Medulla oblongata (tissue), 1 donor: ENCODE measurements at regions not wholly inside any gene's neighbourhood (a gene's known extent, or its start where the extent isn't known, plus 50 kb on each side); places are given as distances from the start of the nearest gene placed in this dataset.

Experiments
- DNase-seq: peaks from one replicate; pipeline ENCODE4 v3.0.0-alpha.2; 2015; ENCODE audit errors: extremely low spot score

- no peak for DNase-seq
Measured at GRCh38 chr5:98602534-98603112, 170.8 kb upstream of the RGMB start.

DNA sequence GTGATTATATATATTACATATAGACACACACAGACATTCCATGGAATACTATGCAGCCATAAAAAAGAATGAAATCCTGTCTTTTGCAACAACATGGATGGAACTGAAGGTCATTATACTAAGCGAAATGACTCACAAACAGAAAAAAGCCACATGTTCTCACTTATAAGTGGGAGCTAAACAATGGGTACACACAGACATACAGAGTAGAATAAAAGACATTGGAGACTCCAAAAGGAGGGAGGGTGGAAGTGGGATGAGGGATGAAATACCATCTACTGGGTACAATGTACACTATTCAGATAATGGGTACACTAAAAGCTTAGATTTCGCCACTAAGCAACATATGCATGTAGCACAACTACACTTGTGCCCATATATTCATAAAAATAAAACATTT, 170.0 kb upstream of the RGMB start:
- no peak for DNase-seq

DNA sequence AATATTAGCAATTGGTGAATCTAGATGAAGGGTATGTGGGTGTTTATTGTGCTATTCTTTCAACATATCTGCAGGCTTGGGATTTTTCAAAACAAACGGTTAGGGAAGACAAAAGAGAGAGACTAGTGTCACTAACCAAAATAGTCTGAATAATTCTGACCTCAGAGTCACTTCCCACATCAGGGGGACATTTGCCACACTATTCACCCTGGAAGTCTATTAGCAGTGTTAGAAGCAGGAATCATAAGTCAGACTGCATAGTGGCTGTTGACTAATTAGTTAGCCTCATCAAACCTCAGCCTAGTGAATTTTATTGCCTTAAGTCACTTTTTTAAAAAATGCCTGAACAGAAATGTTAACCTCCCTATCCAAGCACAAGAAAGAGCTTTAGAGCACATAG, 169.2 kb upstream of the RGMB start:
- DNase-seq = no peak

GRCh38 chr5:98604721-98605425, 168.6 kb upstream of the RGMB start:
- DNase-seq = no peak

- DNase-seq = no peak
Measured at GRCh38 chr5:98605426-98605825, 168.0 kb upstream of the RGMB start.

- no peak for DNase-seq
Measured at GRCh38 chr5:98606961-98607360, 166.5 kb upstream of the RGMB start.

GRCh38 chr5:98608052-98608451, 165.4 kb upstream of the RGMB start:
- no peak for DNase-seq

- DNase-seq = peak; percentile 16
Measured at GRCh38 chr5:98614341-98614740, 159.1 kb upstream of the RGMB start.

GRCh38 chr5:98621821-98622220, 151.6 kb upstream of the RGMB start:
- DNase-seq = no peak

- no peak for DNase-seq
Measured at GRCh38 chr5:98624145-98624880, 149.2 kb upstream of the RGMB start.

DNA sequence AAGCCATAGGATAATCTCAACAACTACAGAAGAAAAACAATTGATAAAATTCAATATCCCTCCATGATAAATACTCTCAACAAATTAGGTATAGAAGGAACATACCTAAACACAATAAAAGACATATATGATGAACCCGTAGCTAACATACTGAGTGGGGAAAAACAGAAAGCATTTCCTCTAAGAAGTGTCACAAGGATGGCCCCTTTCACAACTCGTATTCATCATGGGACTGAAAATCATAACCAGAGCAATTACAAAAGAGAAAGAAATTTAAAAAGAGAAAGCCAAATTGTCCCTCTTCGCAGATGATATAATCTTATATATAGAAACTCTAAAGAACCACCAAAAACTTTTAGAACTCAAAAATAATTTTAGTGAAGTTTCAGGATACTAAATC, 146.3 kb upstream of the RGMB start:
- no peak for DNase-seq

GRCh38 chr5:98630621-98631020, 142.8 kb upstream of the RGMB start:
- DNase-seq = no peak

GRCh38 chr5:98631311-98632054, 142.0 kb upstream of the RGMB start:
- no peak for DNase-seq

DNA sequence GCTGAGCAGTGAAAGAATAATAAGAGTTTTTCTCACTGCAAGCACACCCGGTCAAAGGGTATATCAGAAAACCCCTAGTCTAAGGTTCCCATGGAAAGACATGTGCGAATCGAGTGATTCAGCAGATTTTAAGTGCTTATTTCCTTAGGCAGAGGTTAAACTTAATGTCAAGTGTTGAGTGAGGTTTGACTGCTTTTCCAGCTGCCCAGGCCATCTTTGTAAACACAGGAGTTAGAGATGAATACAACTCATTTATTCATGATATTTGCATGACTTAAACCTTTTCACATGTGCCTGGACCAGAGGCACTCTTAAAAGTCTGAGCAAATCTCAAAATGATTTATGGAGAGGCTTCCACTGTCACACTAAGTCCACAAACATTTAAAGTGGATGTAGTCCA, 137.8 kb upstream of the RGMB start:
- DNase-seq = no peak

- no peak for DNase-seq
Measured at GRCh38 chr5:98637116-98637515, 136.3 kb upstream of the RGMB start.

DNA sequence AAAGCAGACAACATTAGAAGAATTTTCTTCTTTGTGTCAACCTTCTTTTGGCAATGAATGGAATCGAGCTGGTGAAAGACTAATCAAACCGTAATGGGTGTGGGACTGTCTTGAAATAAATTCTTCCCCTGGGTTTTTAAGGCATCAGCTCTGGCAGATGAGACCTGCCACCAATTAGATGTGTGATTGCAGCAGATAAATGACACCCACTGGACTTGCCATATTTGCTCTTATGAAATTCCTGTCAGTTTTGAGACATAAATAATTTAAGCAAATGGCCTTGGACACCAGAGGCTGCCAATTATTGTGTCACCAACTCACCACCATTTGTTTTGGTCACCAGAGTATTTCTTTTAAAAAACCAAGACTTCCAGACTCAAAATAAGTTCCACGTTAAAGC, 135.9 kb upstream of the RGMB start:
- DNase-seq = no peak

DNA sequence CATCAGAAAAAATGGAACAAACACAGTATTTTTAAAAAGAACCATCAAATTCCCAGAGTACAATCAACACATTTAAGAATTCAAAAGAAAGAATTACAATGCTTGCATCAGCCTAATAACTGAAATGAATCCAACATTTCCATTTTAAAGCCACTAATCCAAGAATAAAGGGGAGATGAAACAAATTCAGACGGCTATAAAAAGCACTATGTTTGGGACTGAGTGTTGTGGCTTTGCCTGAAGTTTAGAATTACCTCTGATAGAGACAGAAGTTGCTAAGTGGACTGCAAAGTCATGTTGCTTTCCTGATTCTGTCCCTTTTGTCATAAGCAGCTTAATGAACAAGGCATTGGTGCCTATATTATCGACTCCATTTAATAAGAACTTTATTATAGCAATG, 135.4 kb upstream of the RGMB start:
- DNase-seq = no peak

DNA sequence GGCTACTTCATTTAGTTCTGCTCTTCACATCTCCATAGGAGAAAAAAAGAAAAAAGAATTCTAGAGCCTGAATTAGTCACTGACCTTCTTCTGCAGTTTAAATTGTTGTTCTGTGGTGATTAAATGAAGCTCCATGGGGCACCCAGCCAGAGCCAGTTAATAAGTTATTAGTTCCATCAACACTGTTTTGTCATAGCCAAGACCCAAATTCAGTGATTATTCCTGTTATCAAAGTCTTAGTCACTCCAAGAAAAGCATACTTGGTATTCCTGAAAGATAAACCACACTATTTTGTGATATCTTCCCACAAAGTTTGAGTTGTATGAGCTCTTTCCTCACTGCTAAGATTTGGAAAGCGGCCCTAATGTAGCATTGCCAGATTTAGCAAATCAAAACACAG, 134.8 kb upstream of the RGMB start:
- no peak for DNase-seq

DNA sequence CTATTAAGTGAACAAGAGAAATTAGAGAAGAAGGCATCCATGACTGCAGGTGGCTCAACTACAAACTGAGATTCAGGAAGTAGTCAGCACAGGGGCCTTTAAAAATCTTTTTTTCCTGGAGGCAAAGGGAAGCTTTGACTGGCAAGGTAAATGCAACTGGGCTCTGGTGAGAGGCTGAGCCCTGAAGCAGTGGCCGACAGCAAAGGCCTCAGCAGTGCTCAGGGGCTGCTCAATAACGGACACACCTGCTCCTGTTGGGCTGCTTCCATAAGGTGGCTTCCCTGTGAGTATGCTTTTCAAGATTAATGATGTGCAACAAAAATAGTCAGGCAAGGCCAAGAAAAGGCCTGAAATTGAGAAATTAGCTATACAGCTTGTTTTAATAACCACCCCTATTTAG, 134.2 kb upstream of the RGMB start:
- DNase-seq = no peak

DNA sequence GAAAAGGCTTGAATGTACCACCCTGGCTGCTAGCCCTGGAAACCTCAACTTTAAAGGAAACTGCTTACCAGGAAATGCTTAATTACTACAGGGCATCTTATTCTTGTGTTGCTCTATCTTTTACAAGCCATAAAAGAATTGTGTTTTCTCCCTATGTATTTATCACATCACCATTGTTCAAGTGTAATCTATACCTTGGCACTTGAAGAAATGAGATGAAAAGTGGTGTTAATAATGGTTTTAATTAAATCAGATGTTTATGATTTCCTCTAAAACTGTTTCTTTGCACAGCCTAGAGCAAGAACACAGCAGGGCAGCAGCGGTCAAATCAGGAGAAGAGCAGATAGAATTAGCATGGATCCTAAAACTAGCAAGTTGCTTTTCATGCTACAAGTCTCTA, 131.8 kb upstream of the RGMB start:
- no peak for DNase-seq

GRCh38 chr5:98643569-98643968, 129.9 kb upstream of the RGMB start:
- no peak for DNase-seq

- DNase-seq = no peak
Measured at GRCh38 chr5:98651715-98652114, 121.7 kb upstream of the RGMB start.
